Small intestine (tissue), 7 donors: ENCODE measurements at regions not wholly inside any gene's neighbourhood (a gene's known extent, or its start where the extent isn't known, plus 50 kb on each side); places are given as distances from the start of the nearest gene placed in this dataset.
A peak's percentile ranks its signal among the peaks of the same experiment; 100 is the strongest.

Experiments used
- DNase-seq, 2 donors: peaks; one replicate each; pipeline versions ENCODE4 v3.0.0 to v3.0.0-alpha.2; 2013
- FAIRE-seq: peaks from 2 replicates; lab custom pipeline; 2012; peaks lifted over from hg19 to GRCh38; lab: Jason Lieb, UNC
- H3K27ac ChIP-seq, 3 donors: one replicate each; pipeline ENCODE4 v1.5.1; 2013; ENCODE audit warnings: low read length in 2 of 3, mild to moderate bottlenecking in 2 of 3, control low read depth in 1 of 3, inconsistent platforms in 1 of 3, low read depth in 1 of 3, moderate library complexity in 1 of 3
- H3K27me3 ChIP-seq, 3 donors: one replicate each; pipeline ENCODE4 v1.6.1; 2013; ENCODE audit warnings: low read length in 3 of 3, inconsistent platforms in 1 of 3; ENCODE audit not compliant: control insufficient read depth in 3 of 3, insufficient read depth in 3 of 3
- H3K36me3 ChIP-seq, 3 donors: one replicate each; pipeline ENCODE4 v1.6.1; 2013; ENCODE audit warnings: low read length in 3 of 3, inconsistent platforms in 1 of 3, low read depth in 1 of 3, mild to moderate bottlenecking in 1 of 3, moderate library complexity in 1 of 3; ENCODE audit not compliant: control insufficient read depth in 3 of 3, insufficient read depth in 2 of 3
- H3K4me1 ChIP-seq, 3 donors: one replicate each; pipeline ENCODE4 v1.6.1; 2013; ENCODE audit warnings: low read length in 2 of 3, inconsistent platforms in 1 of 3, low read depth in 1 of 3, mild to moderate bottlenecking in 1 of 3, moderate library complexity in 1 of 3; ENCODE audit not compliant: control insufficient read depth in 3 of 3, insufficient read depth in 2 of 3
- H3K4me3 ChIP-seq, 3 donors: one replicate each; pipeline ENCODE4 v1.5.1; 2013; ENCODE audit warnings: low read length in 3 of 3, control low read depth in 1 of 3, inconsistent platforms in 1 of 3, low read depth in 1 of 3, mild to moderate bottlenecking in 1 of 3, moderate library complexity in 1 of 3
- H3K9me3 ChIP-seq, 2 donors: one replicate each; pipeline ENCODE4 v1.6.1; 2013; ENCODE audit warnings: low read depth in 1 of 2, low read length in 1 of 2; ENCODE audit not compliant: control insufficient read depth in 2 of 2, insufficient read depth in 1 of 2
- WGBS, 3 donors: extraction: QIAGEN DNeasy Blood & Tissue Kit; methylation state at CpG; one replicate each; pipeline ENCODE4 v1.1.7; 2013; 5-methylcytosine and 5-hydroxymethylcytosine counted together
- donor health status: healthy with polysubstance abuse.
- donor health status: control.
- donor health status: control.
- donor health status: Bipolar disorder and iron deficiency.
- donor health status: healthy.

DNA sequence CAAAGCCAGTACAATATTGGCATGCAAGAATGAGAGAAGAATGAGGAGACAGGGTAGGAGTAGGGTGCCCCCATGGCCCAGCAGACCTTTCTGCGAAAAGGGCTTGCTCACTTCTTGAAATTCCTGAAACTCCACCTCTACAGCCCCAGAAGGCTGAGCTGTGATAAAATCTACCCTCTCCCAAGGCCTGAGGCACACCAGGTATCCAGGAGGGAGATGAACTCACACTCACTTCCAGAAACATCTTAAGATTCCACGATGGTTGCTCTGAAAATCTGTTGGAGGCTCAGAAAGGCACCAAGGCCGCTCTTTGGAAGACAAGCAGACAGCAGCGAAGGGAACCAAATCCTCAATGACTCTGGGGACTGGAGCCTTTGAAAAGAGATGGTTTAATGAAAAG, 297.5 kb downstream of the UACA start:
- Histone ChIP-seq H3K9me3 (no peaks in the 10 kb centered on the region), H3K36me3 (no peaks in the 10 kb centered on the region), H3K27ac (no peak overlapping the region), H3K4me3 (no peak overlapping the region), H3K4me1 (peaks cover 0 to 2% (median 0%) of the 10 kb centered on the region in 3 donors), H3K27me3 (peaks cover 0 to 10% (median 0%) of the 10 kb centered on the region in 3 donors)
- FAIRE-seq (no peak), DNase-seq (no peak)
- 95 to 97% (median 96%) methylated on average over 4 of the region's 4 CpGs for WGBS, 3 donors

GRCh38 chr15:70463453-70463834, 299.9 kb downstream of the UACA start:
- H3K27ac ChIP-seq: no peak overlapping the region
- H3K27me3 ChIP-seq: peaks cover 0 to 3% (median 0%) of the 10 kb centered on the region in 3 donors
- no peaks in the 10 kb centered on the region for H3K36me3 ChIP-seq
- peaks cover 0 to 7% (median 2%) of the 10 kb centered on the region in 3 donors for H3K4me1 ChIP-seq
- WGBS, 3 donors: 0 to 38% (median 32%) methylated on average over 1 of the region's 1 CpG
- H3K9me3 ChIP-seq: no peaks in the 10 kb centered on the region
- no peak overlapping the region for H3K4me3 ChIP-seq
- DNase-seq (no peak), FAIRE-seq (no peak)

GRCh38 chr15:70461992-70462391, 301.4 kb downstream of the UACA start:
- FAIRE-seq (no peak), DNase-seq (no peak)
- Histone ChIP-seq H3K36me3 (no peaks in the 10 kb centered on the region), H3K4me1 (peaks cover 0 to 7% (median 2%) of the 10 kb centered on the region in 3 donors), H3K27ac (no peak overlapping the region), H3K4me3 (no peak overlapping the region), H3K9me3 (no peaks in the 10 kb centered on the region), H3K27me3 (peaks cover 0 to 3% (median 0%) of the 10 kb centered on the region in 3 donors)
- 76 to 90% (median 86%) methylated on average over 1 of the region's 1 CpG for WGBS, 3 donors

DNA sequence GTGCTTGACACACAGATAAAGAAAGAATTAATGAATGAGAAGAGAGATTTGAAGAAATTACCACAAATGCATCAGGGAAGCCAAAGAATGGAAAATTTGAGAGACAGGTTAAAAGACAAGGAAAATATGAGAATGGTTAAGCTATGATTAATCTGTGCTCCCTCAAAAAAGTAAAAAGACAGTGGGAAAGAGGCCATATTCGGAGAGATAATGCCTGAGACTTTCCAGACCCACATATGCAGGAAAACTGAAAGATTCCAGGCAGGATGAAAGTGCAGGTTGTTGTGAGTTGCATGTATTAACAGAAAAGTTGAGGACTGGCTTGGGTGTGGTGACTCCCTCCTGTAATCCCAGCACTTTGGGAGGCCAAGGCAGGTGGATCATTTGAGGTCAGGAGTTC, 302.3 kb downstream of the UACA start:
- FAIRE-seq (no peak), DNase-seq (no peak)
- peaks cover 0 to 7% (median 2%) of the 10 kb centered on the region in 3 donors for H3K4me1 ChIP-seq
- H3K27me3 ChIP-seq: peaks cover 0 to 3% (median 0%) of the 10 kb centered on the region in 3 donors
- no peak overlapping the region for H3K27ac ChIP-seq
- WGBS, 3 donors: 53 to 75% (median 61%) methylated on average over 1 of the region's 1 CpG
- no peak overlapping the region for H3K4me3 ChIP-seq
- H3K36me3 ChIP-seq: no peaks in the 10 kb centered on the region
- no peaks in the 10 kb centered on the region for H3K9me3 ChIP-seq

GRCh38 chr15:70459312-70459711, 304.0 kb downstream of the UACA start:
- no peaks in the 10 kb centered on the region for H3K9me3 ChIP-seq
- H3K27me3 ChIP-seq: peaks cover 0 to 3% (median 0%) of the 10 kb centered on the region in 3 donors
- H3K4me3 ChIP-seq: no peak overlapping the region
- peaks cover 0 to 7% (median 2%) of the 10 kb centered on the region in 3 donors for H3K4me1 ChIP-seq
- no peaks in the 10 kb centered on the region for H3K36me3 ChIP-seq
- FAIRE-seq (no peak), DNase-seq (no peak)
- H3K27ac ChIP-seq: no peak overlapping the region
- 94 to 95% (median 95%) methylated on average over 4 of the region's 4 CpGs for WGBS, 3 donors

GRCh38 chr15:70453766-70454165, 309.6 kb downstream of the UACA start:
- Histone ChIP-seq H3K4me1 (peaks cover 0 to 5% (median 0%) of the 10 kb centered on the region in 3 donors), H3K27ac (no peak overlapping the region), H3K4me3 (no peak overlapping the region), H3K36me3 (no peaks in the 10 kb centered on the region), H3K27me3 (peaks cover 0 to under 1% (median 0%) of the 10 kb centered on the region in 3 donors), H3K9me3 (no peaks in the 10 kb centered on the region)
- no peak for FAIRE-seq
- DNase-seq: no peak
- 81 to 83% (median 81%) methylated on average over 5 of the region's 5 CpGs for WGBS, 3 donors

- 56 to 71% (median 69%) methylated on average over 6 of the region's 6 CpGs for WGBS, 3 donors
- Histone ChIP-seq H3K27ac (no peak overlapping the region), H3K4me1 (peaks cover 0 to 5% (median 0%) of the 10 kb centered on the region in 3 donors), H3K4me3 (no peak overlapping the region), H3K27me3 (peaks cover 0 to 6% (median 4%) of the 10 kb centered on the region in 3 donors), H3K36me3 (no peaks in the 10 kb centered on the region), H3K9me3 (no peaks in the 10 kb centered on the region)
- DNase-seq: peak in 1 of 2 donors; percentile 18
- no peak for FAIRE-seq
Measured at GRCh38 chr15:70453238-70453637, 310.1 kb downstream of the UACA start.

DNA sequence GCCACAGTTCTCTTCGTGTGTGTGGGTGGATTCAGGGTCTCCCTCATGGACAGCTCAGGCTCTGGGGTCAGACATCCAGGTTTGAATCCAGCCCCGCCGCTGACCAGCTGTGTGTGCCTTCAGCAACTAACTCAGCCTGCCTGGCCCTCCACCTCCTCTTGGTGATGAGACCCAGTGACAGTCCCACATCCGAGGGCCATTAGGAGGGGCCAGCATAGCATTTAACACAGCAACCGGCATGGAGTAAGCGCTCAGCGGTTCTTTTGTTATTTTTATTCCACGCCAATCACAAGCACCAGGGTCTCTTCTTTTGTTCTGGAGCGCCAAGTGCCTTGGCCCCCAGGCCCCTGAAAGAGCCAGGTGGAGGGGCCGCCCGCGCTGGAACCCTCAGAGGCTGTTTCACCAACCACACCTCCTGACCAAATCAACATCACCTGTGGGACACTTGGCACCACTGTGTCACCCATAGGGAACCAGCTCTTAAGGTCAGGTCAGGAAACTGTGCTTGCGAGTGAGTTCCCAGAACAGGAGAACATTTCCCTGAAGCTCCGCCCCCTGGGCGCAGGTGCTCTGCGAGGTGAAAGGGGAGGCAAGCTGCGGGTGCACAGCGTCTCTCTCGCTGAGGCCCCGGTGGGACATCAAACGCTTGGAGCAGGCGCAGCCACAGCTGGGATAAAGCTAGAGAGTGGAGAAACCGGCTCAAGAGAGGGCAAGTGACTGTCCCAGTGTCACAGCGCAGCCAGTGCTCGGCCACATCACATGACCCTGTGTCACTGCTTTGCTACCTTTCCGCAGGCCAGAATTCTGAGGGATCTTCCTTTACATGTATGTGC, 311.3 kb downstream of the UACA start:
- peaks cover 0 to 16% (median 4%) of the 10 kb centered on the region in 3 donors for H3K27me3 ChIP-seq
- H3K27ac ChIP-seq: no peak overlapping the region
- FAIRE-seq: no peak
- H3K4me3 ChIP-seq: no peak overlapping the region
- WGBS, 3 donors: 31 to 53% (median 42%) methylated on average over 25 to 26 of the region's 26 CpGs
- peak; percentile 44 to 54 for DNase-seq
- H3K4me1 ChIP-seq: peaks cover 0 to 17% (median 0%) of the 10 kb centered on the region in 3 donors
- H3K36me3 ChIP-seq: no peaks in the 10 kb centered on the region
- no peaks in the 10 kb centered on the region for H3K9me3 ChIP-seq
